AG04449 (cell line): ENCODE measurements at regions not wholly inside any gene's neighbourhood (a gene's known extent, or its start where the extent isn't known, plus 50 kb on each side); places are given as distances from the start of the nearest gene placed in this dataset.
A peak's percentile ranks its signal among the peaks of the same experiment; 100 is the strongest.
"Not testable (repeated sequence)": the region's sequence is repeated elsewhere in the genome, so short reads cannot be mapped to it uniquely, and the experiment has no call there.

Experiments
- CTCF ChIA-PET: fragments of 350-600 bp; formaldehyde crosslinking; extraction: SDS; loops from one replicate; lab custom pipeline; 2021; ENCODE audit warnings: antibody characterized with exemption; lab: Yijun Ruan, JAX
- POLR2A ChIA-PET: fragments of 400-600, 350-600 bp; formaldehyde crosslinking; extraction: SDS; loops from one replicate; lab custom pipeline; 2020; ENCODE audit warnings: antibody characterized with exemption, inconsistent platforms; lab: Yijun Ruan, JAX
- DNase-seq: peaks from one replicate; pipeline ENCODE4 v3.0.0-alpha.2; 2010; ENCODE audit warnings: low read depth, low spot score
- H3K4me3 ChIP-seq: 2 replicates; pipeline ENCODE4 v1.5.1; 2011; ENCODE audit warnings: low read depth, mild to moderate bottlenecking, control low read depth, low read length
- CTCF ChIP-seq: IDR thresholded peaks from one replicate; pipeline ENCODE4 v1.5.1; 2011; ENCODE audit warnings: mild to moderate bottlenecking, moderate library complexity, low read length, control low read depth, inconsistent platforms; ENCODE audit not compliant: insufficient read depth; ENCODE audit errors: missing control alignments

DNA sequence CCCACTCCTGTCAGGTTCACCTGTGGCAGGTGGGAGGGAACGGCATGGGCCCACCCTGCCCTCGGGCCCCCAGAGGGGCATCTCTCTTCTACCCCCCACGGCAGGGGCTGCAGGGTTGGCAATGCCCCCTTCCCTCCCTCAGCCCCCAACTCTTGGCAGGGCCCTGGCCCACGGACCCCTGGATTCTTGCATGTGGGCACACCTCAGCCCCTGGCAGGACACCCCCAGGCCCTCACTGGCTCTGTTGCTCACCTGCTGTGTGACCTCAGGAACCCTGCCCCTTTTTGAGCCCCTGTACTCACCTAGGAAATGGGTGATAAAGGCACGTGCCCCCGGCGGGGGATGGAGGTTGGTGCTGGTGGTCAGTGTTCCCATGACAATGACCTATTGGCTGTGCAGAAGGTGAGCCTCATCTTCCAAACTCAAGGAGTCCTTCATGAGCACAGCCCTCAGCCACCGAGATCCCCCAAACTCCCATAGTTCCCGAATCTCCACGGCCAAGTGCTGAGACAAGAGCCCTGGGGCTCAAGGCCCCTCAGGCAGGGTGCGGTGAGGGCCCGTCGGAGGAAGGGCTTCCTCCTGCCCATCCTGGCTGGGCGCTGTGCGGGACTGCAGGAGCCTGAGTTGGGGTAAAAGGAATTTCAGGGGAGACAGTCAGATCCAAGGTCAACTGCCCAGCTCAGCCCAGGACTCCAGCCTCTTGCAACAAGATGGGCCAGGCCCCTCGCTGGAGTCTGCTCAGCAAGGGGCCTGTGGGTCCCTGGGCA lies 198.2 kb downstream of the IGLL1 start:
- POLR2A ChIA-PET, result no interaction called here
- CTCF ChIA-PET, result interaction anchor here (1.1 kb wide), 1 partner anchor 422 kb away, joined by 3 read pairs; no protein-coding TSS in a partner anchor
- no peak for DNase-seq
- no peak overlapping the region for H3K4me3 ChIP-seq
- no peak for TF ChIP-seq CTCF

DNA sequence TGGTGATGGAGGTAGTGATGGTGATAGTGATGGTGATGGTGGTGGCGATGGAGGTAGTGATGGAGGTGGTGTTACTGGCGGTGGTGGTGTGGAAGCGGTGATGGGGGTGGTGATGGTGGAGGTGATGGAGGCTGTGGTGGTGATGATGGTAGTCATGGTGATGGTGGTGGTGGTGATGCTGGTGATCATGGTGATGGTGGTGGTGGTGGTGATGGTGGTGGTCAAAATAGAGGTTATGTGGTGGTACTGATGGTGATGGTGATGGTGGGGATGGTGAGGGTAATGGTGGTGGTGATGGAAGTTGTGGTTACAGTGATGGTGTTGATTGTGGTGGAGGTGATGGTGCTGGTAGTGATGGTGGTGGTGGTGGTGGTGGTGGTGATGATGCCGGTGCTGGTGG lies 199.2 kb downstream of the IGLL1 start:
- TF ChIP-seq CTCF, result no peak
- POLR2A ChIA-PET, result no interaction called here
- CTCF ChIA-PET, result no interaction called here
- DNase-seq, result no peak
- no peak overlapping the region for H3K4me3 ChIP-seq

- no peak overlapping the region for H3K4me3 ChIP-seq
- no peak for TF ChIP-seq CTCF
- CTCF ChIA-PET, result no interaction called here
- DNase-seq, result no peak
- POLR2A ChIA-PET, result no interaction called here
Observed at GRCh38 chr22:23380230-23380573, 199.9 kb downstream of the IGLL1 start.

- H3K4me3 ChIP-seq, DNase-seq, CTCF ChIA-PET, POLR2A ChIA-PET: not testable (repeated sequence)
Observed at GRCh38 chr22:23379540-23380229, 199.4 kb downstream of the BCR start.

GRCh38 chr22:23377767-23378166 lies 197.5 kb downstream of the BCR start:
- TF ChIP-seq CTCF, result no peak
- H3K4me3 ChIP-seq, result no peak overlapping the region
- ChIA-PET POLR2A (no interaction called here), CTCF (interaction anchor here (1.0 to 6.4 kb wide), 3 partner anchors 7 to 421 kb away, joined by 3 to 67 read pairs (median 3); no protein-coding TSS in a partner anchor)
- no peak for DNase-seq

GRCh38 chr22:23376256-23376655 lies 195.9 kb downstream of the BCR start:
- ChIA-PET CTCF (interaction anchor here (1.2 to 6.4 kb wide), 4 partner anchors 8 to 419 kb away, joined by 3 to 67 read pairs (median 4); no protein-coding TSS in a partner anchor), POLR2A (no interaction called here)
- DNase-seq, result no peak
- peak; percentile 24 for TF ChIP-seq CTCF
- H3K4me3 ChIP-seq, result no peak overlapping the region
